ENCODE measurements at regions not wholly inside any gene's neighbourhood (a gene's known extent, or its start where the extent isn't known, plus 50 kb on each side); places are given as distances from the start of the nearest gene placed in this dataset.

GRCh38 chr20:12110274-12110673 is 192.6 kb downstream of the BTBD3 start:
- H3K4me1 ChIP-seq = peaks cover 0 to 17% (median 9%) of the 10 kb centered on the region in 9 donors
- intact Hi-C loops (cut with DNase I) = no loop called here

GRCh38 chr20:12110711-12111110 is 193.0 kb downstream of the BTBD3 start:
- DNase-seq (no peak), ATAC-seq (no peak)
- Histone ChIP-seq H3K36me3 (no peaks in the 10 kb centered on the region), H3K4me3 (no peak overlapping the region), H3K27me3 (no peaks in the 10 kb centered on the region), H3K27ac (no peak overlapping the region), H3K9me3 (peaks cover 0 to 16% (median 11%) of the 10 kb centered on the region in 11 donors), H3K4me1 (peaks cover 0 to 17% (median 9%) of the 10 kb centered on the region in 9 donors)
- no peak for TF ChIP-seq CTCF (IDR thresholded peaks at IDR 0.05)
- whole genome bisulfite sequencing, 2 donors = 55 to 67% methylated on average over 2 of the region's 2 CpGs
- intact Hi-C loops (cut with DNase I) = no loop called here

More at GRCh38 chr20:12110274-12110673, 192.6 kb downstream of the BTBD3 start:
- no peaks in the 10 kb centered on the region for H3K27me3 ChIP-seq
- H3K27ac ChIP-seq = no peak overlapping the region
- DNase-seq (no peak), ATAC-seq (no peak)
- peaks cover 0 to 16% (median 11%) of the 10 kb centered on the region in 11 donors for H3K9me3 ChIP-seq
- 92 to 93% methylated on average over 3 of the region's 3 CpGs for WGBS, 2 donors
- H3K36me3 ChIP-seq = no peaks in the 10 kb centered on the region
- no peak overlapping the region for H3K4me3 ChIP-seq
- TF ChIP-seq CTCF (IDR thresholded peaks at IDR 0.05) = no peak

GRCh38 chr20:12111431-12112088 is 193.9 kb downstream of the BTBD3 start:
- intact Hi-C loops (cut with DNase I) = no loop called here

GRCh38 chr20:12112089-12112474 is 194.4 kb downstream of the BTBD3 start:
- Histone ChIP-seq H3K4me3 (no peak overlapping the region), H3K36me3 (no peaks in the 10 kb centered on the region), H3K4me1 (peaks cover 0 to 17% (median 9%) of the 10 kb centered on the region in 9 donors), H3K27me3 (no peaks in the 10 kb centered on the region), H3K27ac (no peak overlapping the region), H3K9me3 (peaks cover 0 to 10% (median 4%) of the 10 kb centered on the region in 11 donors)
- intact Hi-C loops (cut with DNase I) = no loop called here
- ATAC-seq (no peak), DNase-seq (no peak)
- WGBS, 2 donors = 92 to 94% methylated on average over 4 of the region's 4 CpGs
- no peak for TF ChIP-seq CTCF (IDR thresholded peaks at IDR 0.05)

More at GRCh38 chr20:12111431-12112088, 193.9 kb downstream of the BTBD3 start:
- no peak overlapping the region for H3K4me3 ChIP-seq
- DNase-seq (no peak), ATAC-seq (no peak)
- H3K9me3 ChIP-seq = peaks cover 0 to 14% (median 9%) of the 10 kb centered on the region in 11 donors
- no peaks in the 10 kb centered on the region for H3K36me3 ChIP-seq
- peaks cover 0 to 17% (median 9%) of the 10 kb centered on the region in 9 donors for H3K4me1 ChIP-seq
- no peak overlapping the region for H3K27ac ChIP-seq
- 62 to 76% methylated on average over 3 of the region's 3 CpGs for WGBS, 2 donors
- no peaks in the 10 kb centered on the region for H3K27me3 ChIP-seq
- TF ChIP-seq CTCF (IDR thresholded peaks at IDR 0.05) = no peak

All from heart right ventricle (tissue), 16 donors.